ENCODE measurements at regions not wholly inside any gene's neighbourhood (a gene's known extent, or its start where the extent isn't known, plus 50 kb on each side); places are given as distances from the start of the nearest gene placed in this dataset.

GRCh38 chrX:43479850-43480249, 176.2 kb upstream of the MAOA start:
- Mint-ChIP-seq H3K27me3 (no peaks in the 10 kb centered on the region), H3K27ac (no peak overlapping the region), H3K4me3 (no peak overlapping the region), H3K36me3 (ENCODE audit: low read depth) (no peaks in the 10 kb centered on the region), H3K9me3 (peaks cover 4% of the 10 kb centered on the region), H3K4me1 (no peaks in the 10 kb centered on the region)
- ATAC-seq (no peak), DNase-seq (no peak)

GRCh38 chrX:43481576-43481975, 174.5 kb upstream of the MAOA start:
- ATAC-seq (no peak), DNase-seq (no peak)
- H3K27ac Mint-ChIP-seq: no peak overlapping the region
- H3K4me3 Mint-ChIP-seq: no peak overlapping the region
- H3K4me1 Mint-ChIP-seq: no peaks in the 10 kb centered on the region
- H3K36me3 Mint-ChIP-seq (ENCODE audit: low read depth): no peaks in the 10 kb centered on the region
- peaks cover 4% of the 10 kb centered on the region for H3K9me3 Mint-ChIP-seq
- no peaks in the 10 kb centered on the region for H3K27me3 Mint-ChIP-seq

- H3K27me3 Mint-ChIP-seq: no peaks in the 10 kb centered on the region
- H3K9me3 Mint-ChIP-seq: no peaks in the 10 kb centered on the region
- no peak overlapping the region for H3K27ac Mint-ChIP-seq
- no peak overlapping the region for H3K4me3 Mint-ChIP-seq
- ATAC-seq: no peak
- no peak for DNase-seq
- no peaks in the 10 kb centered on the region for H3K36me3 Mint-ChIP-seq (ENCODE audit: low read depth)
- H3K4me1 Mint-ChIP-seq: no peaks in the 10 kb centered on the region
These were observed 162.3 kb upstream of the MAOA start for GRCh38 chrX:43493756-43494155.

- Mint-ChIP-seq H3K27ac (no peak overlapping the region), H3K27me3 (no peaks in the 10 kb centered on the region), H3K4me3 (no peak overlapping the region), H3K36me3 (ENCODE audit: low read depth) (no peaks in the 10 kb centered on the region), H3K9me3 (no peaks in the 10 kb centered on the region), H3K4me1 (no peaks in the 10 kb centered on the region)
- ATAC-seq: no peak
- DNase-seq: no peak
These were observed 155.9 kb upstream of the MAOA start for GRCh38 chrX:43500246-43500645.

GRCh38 chrX:43500996-43501694, 155.0 kb upstream of the MAOA start:
- Mint-ChIP-seq H3K27me3 (no peaks in the 10 kb centered on the region), H3K4me1 (no peaks in the 10 kb centered on the region), H3K9me3 (no peaks in the 10 kb centered on the region), H3K27ac (no peak overlapping the region), H3K4me3 (no peak overlapping the region), H3K36me3 (ENCODE audit: low read depth) (no peaks in the 10 kb centered on the region)
- DNase-seq (no peak), ATAC-seq (no peak)

- Mint-ChIP-seq H3K36me3 (ENCODE audit: low read depth) (no peaks in the 10 kb centered on the region), H3K27ac (no peak overlapping the region), H3K9me3 (no peaks in the 10 kb centered on the region), H3K4me3 (no peak overlapping the region), H3K27me3 (no peaks in the 10 kb centered on the region), H3K4me1 (no peaks in the 10 kb centered on the region)
- no peak for DNase-seq
- no peak for ATAC-seq
These were observed 151.7 kb upstream of the MAOA start for GRCh38 chrX:43504394-43504793.

- H3K4me1 Mint-ChIP-seq: no peaks in the 10 kb centered on the region
- ATAC-seq (no peak), DNase-seq (no peak)
- H3K4me3 Mint-ChIP-seq: no peak overlapping the region
- no peak overlapping the region for H3K27ac Mint-ChIP-seq
- H3K36me3 Mint-ChIP-seq (ENCODE audit: low read depth): no peaks in the 10 kb centered on the region
- H3K9me3 Mint-ChIP-seq: no peaks in the 10 kb centered on the region
- no peaks in the 10 kb centered on the region for H3K27me3 Mint-ChIP-seq
These were observed 150.3 kb upstream of the MAOA start for GRCh38 chrX:43505769-43506168.

GRCh38 chrX:43508694-43509093, 147.4 kb upstream of the MAOA start:
- Mint-ChIP-seq H3K36me3 (ENCODE audit: low read depth) (no peaks in the 10 kb centered on the region), H3K27ac (no peak overlapping the region), H3K4me3 (no peak overlapping the region), H3K4me1 (no peaks in the 10 kb centered on the region), H3K9me3 (no peaks in the 10 kb centered on the region), H3K27me3 (no peaks in the 10 kb centered on the region)
- DNase-seq (no peak), ATAC-seq (no peak)

GRCh38 chrX:43510209-43510608, 145.9 kb upstream of the MAOA start:
- Mint-ChIP-seq H3K36me3 (ENCODE audit: low read depth) (no peaks in the 10 kb centered on the region), H3K4me3 (no peak overlapping the region), H3K27ac (no peak overlapping the region), H3K9me3 (no peaks in the 10 kb centered on the region), H3K27me3 (no peaks in the 10 kb centered on the region), H3K4me1 (peaks cover 3% of the 10 kb centered on the region)
- DNase-seq (no peak), ATAC-seq (no peak)

GRCh38 chrX:43513085-43513484, 143.0 kb upstream of the MAOA start:
- Mint-ChIP-seq H3K36me3 (ENCODE audit: low read depth) (no peaks in the 10 kb centered on the region), H3K27ac (no peak overlapping the region), H3K4me3 (no peak overlapping the region), H3K9me3 (no peaks in the 10 kb centered on the region), H3K4me1 (peaks cover 3% of the 10 kb centered on the region), H3K27me3 (no peaks in the 10 kb centered on the region)
- DNase-seq: no peak
- no peak for ATAC-seq

GRCh38 chrX:43514820-43515219, 141.3 kb upstream of the MAOA start:
- Mint-ChIP-seq H3K9me3 (no peaks in the 10 kb centered on the region), H3K4me3 (no peak overlapping the region), H3K4me1 (peaks cover 3% of the 10 kb centered on the region), H3K36me3 (ENCODE audit: low read depth) (no peaks in the 10 kb centered on the region), H3K27ac (no peak overlapping the region), H3K27me3 (no peaks in the 10 kb centered on the region)
- no peak for DNase-seq
- ATAC-seq: no peak

GRCh38 chrX:43522582-43522981, 133.5 kb upstream of the MAOA start:
- Mint-ChIP-seq H3K4me1 (peaks cover 2% of the 10 kb centered on the region), H3K27me3 (no peaks in the 10 kb centered on the region), H3K36me3 (ENCODE audit: low read depth) (no peaks in the 10 kb centered on the region), H3K9me3 (no peaks in the 10 kb centered on the region), H3K4me3 (no peak overlapping the region), H3K27ac (no peak overlapping the region)
- ATAC-seq (no peak), DNase-seq (no peak)

GRCh38 chrX:43525901-43526610, 130.0 kb upstream of the MAOA start:
- Mint-ChIP-seq H3K4me1 (peaks cover 2% of the 10 kb centered on the region), H3K27me3 (no peaks in the 10 kb centered on the region), H3K4me3 (no peak overlapping the region), H3K36me3 (ENCODE audit: low read depth) (no peaks in the 10 kb centered on the region), H3K27ac (no peak overlapping the region), H3K9me3 (no peaks in the 10 kb centered on the region)
- no peak for ATAC-seq
- no peak for DNase-seq

GRCh38 chrX:43526878-43527277, 129.2 kb upstream of the MAOA start:
- no peak for ATAC-seq
- Mint-ChIP-seq H3K9me3 (no peaks in the 10 kb centered on the region), H3K4me1 (peaks cover 2% of the 10 kb centered on the region), H3K27ac (no peak overlapping the region), H3K36me3 (ENCODE audit: low read depth) (no peaks in the 10 kb centered on the region), H3K27me3 (no peaks in the 10 kb centered on the region), H3K4me3 (no peak overlapping the region)
- no peak for DNase-seq

GRCh38 chrX:43527801-43528200, 128.3 kb upstream of the MAOA start:
- no peak for DNase-seq

More at GRCh38 chrX:43527801-43528200, 128.3 kb upstream of the MAOA start:
- Mint-ChIP-seq H3K9me3 (no peaks in the 10 kb centered on the region), H3K36me3 (ENCODE audit: low read depth) (no peaks in the 10 kb centered on the region), H3K4me1 (peaks cover 2% of the 10 kb centered on the region), H3K4me3 (no peak overlapping the region), H3K27ac (no peak overlapping the region), H3K27me3 (no peaks in the 10 kb centered on the region)
- ATAC-seq: no peak

All from activated naive CD8-positive, alpha-beta T cell treated with anti-CD3 and anti-CD28 coated beads, Interleukin-2, amount 50 U/mL, for 24 hours (primary cell).